ENCODE measurements at regions not wholly inside any gene's neighbourhood (a gene's known extent, or its start where the extent isn't known, plus 50 kb on each side); places are given as distances from the start of the nearest gene placed in this dataset.
"Not testable (repeated sequence)": the region's sequence is repeated elsewhere in the genome, so short reads cannot be mapped to it uniquely, and the experiment has no call there.

DNA sequence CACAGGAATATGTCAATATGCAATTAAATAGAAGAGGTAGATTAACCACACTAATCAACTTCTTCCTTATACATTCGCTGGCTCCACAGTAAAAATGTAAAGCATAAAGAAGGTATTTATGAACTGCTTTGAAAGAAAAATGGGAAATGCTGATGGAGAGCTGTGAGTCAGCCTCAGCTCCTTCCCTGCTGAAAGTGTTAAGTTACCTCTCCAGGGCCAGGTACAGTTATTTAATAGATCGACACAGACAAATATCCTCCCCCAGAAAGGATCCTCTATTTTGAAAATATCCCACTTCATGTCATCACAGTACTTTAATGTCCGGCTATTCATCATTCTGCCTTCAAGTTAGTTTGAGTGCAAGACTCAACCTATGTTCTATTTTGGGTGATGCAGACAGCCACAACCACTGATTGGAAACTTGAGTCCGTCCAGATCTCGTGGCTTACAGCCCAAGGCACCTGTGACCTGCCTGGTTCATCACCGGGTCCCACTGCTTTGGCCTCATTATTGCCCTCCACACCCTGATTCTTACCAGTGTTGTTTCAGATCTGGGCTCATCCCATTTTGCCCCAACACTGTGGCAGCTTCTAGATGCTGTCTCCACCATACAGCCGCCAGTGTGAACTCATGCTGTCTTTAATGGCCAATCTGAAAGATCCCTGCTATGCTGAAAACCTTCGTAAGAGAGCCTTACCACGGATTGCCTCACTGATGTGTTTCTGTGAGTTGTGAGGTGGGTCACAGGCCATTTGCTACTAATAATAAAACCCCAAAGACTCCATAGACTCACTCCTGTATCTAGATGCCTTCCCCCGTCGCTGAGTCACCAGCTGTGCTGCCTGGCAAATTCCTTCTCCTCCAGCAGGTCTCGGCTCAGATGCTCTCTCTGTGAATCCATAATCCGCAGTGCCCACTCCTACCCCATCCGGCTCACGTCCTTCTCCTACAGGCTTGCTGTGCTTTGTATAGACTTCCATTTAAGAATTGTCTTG lies 56.2 kb upstream of the DDAH1 start:
- TF ChIP-seq, protein P1, sequence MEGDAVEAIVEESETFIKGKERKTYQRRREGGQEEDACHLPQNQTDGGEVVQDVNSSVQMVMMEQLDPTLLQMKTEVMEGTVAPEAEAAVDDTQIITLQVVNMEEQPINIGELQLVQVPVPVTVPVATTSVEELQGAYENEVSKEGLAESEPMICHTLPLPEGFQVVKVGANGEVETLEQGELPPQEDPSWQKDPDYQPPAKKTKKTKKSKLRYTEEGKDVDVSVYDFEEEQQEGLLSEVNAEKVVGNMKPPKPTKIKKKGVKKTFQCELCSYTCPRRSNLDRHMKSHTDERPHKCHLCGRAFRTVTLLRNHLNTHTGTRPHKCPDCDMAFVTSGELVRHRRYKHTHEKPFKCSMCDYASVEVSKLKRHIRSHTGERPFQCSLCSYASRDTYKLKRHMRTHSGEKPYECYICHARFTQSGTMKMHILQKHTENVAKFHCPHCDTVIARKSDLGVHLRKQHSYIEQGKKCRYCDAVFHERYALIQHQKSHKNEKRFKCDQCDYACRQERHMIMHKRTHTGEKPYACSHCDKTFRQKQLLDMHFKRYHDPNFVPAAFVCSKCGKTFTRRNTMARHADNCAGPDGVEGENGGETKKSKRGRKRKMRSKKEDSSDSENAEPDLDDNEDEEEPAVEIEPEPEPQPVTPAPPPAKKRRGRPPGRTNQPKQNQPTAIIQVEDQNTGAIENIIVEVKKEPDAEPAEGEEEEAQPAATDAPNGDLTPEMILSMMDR (conservative IDR thresholded peaks at IDR 0.05; ENCODE audit: low read depth, low read length), result not testable (repeated sequence)
- not testable (repeated sequence) for TF ChIP-seq EZH2 (IDR thresholded peaks at IDR 0.05; ENCODE audit: borderline replicate concordance, low read depth, low read length, poor library complexity, severe bottlenecking)

Measured in A673 (cell line).